ENCODE measurements at regions not wholly inside any gene's neighbourhood (a gene's known extent, or its start where the extent isn't known, plus 50 kb on each side); places are given as distances from the start of the nearest gene placed in this dataset.

DNA sequence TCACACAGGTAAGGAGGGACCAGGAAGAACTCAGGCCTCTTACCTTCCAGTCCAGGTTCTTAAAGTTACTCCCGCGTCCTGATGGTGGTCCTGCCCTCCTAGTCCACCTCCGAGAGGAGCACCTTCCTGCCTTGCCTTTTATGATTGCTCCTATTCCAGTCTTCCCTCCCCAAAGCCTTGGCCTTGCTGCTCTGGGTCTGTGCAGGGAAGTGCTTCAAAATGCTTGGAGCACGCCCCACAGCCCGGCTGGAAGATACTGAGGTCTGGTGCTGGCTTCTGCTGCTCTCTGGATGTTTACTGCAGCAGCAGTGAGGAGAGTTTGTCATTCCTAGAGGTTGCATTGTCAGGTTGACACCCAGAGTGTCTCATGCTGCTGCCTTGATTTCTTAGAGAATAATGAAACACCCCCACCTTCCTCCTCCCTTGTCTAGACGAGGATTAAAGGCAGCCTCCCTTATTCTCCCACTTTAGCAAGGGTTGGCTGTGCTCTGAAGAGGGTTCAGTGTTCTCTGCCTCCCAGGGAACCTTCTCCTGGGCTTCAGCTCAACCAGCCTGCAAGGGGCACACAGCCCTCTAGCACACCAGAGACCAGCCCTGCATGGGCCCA lies 142.2 kb upstream of the CACNA1E start:
- DNase-seq: no peak

DNA sequence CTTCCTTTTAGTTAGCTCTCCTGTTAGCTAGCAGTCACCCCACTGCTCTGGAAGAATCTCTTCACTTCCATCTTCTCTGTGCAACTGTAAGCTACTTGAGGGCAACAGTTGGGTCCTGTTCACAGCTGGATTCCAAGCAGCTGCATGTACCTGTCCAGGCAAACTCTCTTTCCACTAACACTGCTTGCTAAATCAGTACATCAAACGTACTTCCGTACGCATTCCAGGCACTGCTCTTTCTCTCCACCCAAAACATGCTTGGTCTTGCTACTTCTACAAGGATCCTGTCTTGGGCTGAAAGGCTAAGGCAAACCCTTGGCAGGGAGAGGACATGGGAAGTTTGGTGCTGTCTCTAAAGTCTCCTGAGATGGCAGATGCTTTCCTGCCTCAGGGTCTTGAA lies 139.2 kb upstream of the CACNA1E start:
- DNase-seq: no peak

DNA sequence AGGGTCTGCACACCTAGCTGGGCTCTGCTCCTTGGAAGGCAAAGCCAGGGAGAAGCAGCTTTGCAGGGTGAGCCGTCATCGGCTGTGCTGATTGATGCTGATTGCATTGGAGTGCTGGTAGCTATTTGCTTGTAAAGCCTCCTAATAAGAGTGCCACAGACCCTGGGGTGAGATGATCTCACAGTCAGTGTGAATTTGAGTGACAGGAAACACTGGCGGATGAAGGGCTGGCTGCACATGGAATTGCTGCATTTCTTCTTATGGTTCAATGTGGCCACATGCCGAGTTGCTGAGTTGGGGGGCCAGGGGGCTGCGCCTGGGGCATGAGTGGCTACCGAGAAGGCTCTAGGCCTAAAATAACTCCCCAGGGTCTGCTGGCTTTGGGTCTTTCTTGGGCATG lies 138.2 kb upstream of the CACNA1E start:
- no peak for DNase-seq

DNA sequence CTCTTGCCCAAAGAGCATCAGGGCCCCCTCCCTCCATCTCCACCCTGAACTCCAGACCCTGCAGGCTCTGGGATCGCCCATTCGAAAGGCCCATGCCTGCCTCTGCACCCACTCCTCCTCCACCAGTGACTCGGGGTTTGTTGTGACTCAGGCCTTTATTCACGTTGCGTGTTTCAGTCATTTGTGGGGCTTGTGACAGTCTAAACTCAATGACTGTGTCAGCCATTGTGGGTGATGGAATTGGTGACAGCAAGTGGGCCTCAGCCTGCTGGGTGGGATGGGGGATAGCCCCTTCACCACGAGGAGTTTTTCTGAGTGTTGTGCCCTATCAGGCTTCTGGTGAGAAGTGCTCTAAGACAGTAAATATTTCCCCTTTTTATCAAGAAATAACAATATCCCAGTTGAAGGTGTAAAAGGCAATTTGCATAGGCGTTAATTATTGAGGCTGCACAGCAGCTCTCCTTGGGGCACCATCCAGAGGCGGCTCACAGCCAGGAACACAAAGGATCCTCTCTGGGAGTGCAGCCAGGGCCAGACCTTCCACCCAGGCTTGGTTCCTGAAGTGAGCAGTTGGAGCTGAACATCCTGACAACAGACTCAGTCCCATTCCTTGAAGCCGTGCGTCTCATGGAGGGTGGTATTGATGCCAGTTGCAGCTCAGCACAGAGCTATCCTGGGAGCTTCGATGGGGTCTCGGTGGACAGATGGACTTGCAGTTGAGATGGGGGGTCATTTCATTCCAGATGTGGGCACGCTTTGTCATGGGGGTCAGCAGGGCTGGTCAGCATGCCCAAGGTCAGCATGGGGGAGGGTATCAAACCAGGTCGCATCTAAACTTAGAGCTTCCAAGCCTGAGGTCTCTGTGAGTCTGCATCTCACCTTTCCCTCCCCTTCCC lies 135.6 kb upstream of the CACNA1E start:
- DNase-seq: no peak

DNA sequence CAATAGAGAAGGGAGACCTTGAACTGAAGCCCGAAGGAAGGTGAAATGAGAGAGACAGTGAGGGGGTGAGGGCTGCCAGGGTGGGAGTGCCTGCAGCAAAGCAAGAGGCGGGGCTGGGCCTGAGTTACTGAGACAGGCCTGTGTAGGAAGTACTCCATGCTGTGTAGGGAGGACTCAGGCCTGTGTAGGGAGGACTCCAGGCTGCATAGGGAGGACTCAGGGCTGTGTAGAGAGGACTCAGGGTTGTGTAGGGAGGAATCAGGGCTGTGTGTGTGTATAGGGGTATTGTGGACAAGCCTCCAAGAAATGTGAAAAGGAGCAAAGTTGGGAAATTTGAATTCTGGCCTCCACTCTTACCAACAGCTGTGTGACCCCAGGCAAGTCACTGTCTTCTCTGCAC lies 133.8 kb upstream of the CACNA1E start:
- no peak for DNase-seq

DNA sequence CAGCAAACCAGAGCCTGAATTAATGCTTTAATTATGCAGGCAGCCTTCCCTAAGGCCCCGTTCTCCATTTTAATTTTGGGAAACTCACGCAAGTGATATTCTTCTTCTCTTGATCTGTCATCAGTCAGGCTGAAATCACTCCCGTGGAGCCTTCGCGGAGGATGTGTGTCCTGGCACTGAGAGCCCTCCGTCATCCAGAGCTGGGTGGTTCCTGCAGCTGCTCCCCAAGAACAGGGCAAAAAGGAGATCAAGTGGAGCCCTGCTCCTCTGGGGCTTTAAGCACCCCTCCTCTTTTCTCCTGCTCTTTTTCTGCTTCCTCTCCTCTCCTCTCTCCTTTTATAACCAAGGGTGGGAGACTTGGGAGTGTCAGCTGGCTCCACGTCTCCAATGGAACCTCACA lies 133.2 kb upstream of the CACNA1E start:
- DNase-seq: no peak

DNA sequence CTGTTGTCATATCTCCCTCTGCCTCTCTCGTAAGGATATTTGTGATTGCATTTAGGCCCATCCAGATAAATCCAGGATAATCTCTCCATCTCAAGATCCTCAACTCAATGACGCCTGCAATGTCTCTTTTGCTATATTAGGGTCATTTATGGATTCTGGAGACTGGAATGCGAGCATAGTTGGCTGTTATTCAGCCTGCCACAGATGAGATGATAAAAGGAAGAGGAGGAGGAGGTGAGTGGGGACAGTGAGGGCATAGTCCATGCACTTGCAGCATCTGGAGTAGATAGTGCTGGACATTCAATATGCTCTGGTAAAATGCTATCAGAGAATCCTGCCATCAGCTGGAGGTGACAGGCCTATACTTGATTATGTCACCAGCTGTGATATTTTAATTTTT lies 131.6 kb upstream of the CACNA1E start:
- DNase-seq: no peak

DNA sequence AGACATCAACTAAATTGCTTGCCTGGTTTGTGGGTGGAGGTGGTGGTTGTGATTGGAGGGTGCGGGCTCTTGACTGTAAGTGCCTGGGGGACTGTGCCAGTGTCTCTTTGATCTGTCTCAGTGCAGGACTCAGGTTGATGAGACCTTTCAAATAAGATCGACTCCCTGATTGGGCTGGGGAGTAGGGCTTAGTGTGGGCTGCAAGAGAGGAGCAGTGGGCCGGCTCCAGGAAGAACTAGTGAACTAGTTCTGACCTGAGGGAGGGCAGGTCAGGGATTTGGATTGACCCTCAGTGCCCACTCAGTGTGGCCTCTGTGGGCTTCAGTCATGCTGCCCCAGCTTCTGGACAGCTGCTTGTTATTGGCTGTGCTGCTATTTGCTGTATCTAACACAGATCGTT lies 130.6 kb upstream of the CACNA1E start:
- DNase-seq: no peak

DNA sequence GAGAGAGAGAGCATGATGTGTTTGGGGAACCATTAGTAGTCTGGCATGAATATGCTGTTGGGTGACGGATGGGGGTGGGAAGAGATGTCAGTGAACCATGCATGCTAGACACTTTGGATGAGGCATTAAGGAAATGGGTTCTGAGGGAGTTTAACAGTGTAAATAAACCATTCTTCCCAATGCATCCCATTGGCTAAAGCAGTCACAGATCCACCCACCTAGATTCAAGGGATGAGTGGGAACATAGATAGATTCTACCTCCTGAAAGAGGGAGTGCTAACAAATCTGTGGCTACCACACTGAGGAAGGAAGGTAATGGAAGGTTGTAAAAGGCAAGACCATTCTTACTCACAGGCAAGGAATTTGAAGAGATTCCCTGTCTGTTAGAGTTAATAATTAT lies 129.8 kb upstream of the CACNA1E start:
- DNase-seq: no peak

DNA sequence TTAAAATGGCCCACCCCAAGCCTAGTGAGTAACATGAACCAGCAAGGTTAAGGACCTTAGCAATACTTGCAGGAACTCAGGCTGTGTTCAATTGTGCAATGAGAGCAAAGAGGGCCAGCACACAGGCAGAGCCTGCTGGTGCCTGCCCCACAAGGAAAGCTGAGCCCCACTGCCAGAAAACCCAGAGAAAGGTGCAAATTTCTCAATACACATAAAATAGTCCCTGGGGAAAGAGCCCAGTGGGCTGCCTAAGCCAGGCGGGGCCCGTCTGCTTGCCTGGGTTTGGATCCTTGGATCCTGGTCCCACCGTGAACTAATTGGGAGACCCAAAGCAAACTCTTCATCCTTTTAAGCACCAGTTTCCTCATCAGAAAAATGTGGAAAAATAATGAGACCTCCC lies 128.5 kb upstream of the CACNA1E start:
- no peak for DNase-seq

DNA sequence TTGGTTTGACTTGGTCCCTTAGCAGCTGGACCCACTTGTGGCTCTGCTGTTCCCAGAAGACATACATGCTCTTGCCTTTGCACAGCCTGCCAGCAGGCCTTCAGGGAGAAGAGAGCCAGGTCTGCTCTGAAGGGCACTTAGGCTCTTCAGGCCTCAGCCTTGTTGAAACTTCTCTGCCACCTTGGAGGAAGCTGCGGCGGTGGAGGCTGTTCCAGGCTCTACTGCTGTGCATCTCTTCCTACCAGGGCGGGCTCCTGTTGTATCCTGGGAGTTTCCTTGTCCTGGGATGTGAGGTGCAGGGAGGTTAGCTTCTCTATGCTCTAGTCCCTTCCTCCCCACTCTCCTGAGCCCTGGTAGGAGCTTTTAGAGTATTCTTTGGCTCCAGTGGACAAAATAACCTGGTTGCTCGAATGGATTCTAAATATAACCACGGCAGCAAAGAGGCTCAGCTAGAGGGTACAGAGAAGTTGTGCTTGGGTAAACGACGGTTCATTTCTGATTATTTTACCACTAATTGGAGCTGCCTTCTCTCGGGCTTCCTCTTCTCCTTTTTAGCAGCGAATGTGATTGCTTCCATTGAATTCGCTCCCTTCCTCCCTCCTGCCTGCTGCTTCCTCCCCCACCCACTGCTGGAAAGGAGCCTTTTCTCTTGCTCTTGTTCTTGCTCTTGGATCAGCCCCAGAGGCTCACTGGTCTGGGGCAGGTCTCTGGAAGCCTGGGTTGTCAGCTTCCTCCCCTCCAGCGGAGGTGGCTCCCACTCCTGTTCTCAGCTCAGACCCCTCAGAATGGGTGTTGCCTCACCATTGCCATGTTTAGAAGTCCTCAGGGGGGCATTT lies 126.6 kb upstream of the CACNA1E start:
- DNase-seq: no peak

DNA sequence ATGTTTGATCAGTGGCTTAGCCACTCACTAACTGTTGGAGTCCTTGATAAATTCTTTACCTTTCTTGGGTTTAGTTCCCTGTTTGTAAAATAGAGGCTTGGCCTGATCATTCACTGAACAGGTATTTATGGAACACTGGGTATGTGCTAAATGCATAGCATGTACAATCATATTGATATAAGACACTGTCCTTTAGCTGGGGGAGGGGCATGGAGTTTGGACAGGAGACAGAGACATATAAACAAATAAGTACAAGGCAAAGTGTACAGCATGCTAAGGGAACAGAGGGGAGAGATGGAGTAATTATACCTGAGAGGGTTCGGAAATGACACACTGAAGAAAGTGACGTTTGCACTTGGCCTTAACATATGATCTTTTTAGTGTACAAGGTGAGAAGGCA lies 124.3 kb upstream of the CACNA1E start:
- DNase-seq: no peak

DNA sequence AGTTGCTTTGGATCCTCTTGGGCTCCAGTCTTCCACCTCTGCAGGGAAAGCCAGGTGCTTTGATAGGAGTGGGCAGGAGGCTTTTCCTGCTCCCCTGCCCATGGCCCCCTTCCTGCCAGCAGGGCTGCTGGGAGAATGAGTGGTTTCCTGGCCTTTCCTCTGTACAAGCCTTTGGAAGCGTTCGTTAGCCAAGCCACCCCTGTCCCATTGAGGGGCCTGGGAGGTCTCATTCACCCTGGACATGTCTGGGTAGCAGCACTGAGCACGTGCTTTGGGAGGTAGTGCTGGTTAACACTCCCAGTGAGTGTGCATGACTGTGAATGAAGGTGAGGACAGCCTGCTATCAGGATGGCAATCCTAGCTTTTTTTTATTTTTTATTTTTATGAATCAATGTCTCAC lies 118.5 kb upstream of the CACNA1E start:
- no peak for DNase-seq

DNA sequence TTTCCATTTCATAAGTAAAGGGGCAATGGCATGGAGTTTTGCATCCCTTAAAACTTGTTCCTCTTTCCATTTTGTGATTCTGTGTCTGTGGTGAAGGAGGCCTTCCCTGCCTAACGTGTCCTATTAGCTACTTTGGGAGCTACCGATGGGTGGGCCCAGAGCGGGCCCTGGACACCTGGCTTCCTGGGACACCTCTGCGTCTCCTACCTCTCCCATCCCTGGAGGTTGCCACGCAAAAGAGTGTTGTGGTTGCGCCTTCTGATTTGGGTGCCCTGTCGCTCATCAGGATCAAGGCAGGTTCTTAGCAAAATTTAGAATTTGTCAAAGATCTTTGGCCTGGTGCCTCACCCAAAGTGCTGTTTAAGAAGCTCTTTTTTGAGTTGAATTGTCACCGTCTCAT lies 116.4 kb upstream of the CACNA1E start:
- no peak for DNase-seq

DNA sequence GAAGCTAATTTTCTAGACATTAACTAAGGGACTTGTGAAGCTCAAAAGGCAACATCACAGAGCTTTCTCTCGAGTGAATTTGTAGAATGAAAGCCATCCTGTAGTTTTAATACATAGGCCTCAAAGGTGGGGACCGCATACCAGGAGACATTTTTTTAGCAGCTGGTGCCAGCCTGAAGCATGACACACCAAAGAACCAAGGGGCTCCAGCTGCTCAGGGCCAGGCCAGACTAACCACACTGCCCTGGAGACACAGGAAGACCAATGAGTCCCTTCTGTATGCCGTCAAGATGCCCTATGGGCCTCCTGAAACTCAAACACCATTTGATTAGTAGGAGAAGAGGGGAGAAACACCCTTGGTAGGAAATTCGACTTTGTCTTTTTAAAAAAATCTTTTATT lies 113.9 kb upstream of the CACNA1E start:
- DNase-seq: no peak

DNA sequence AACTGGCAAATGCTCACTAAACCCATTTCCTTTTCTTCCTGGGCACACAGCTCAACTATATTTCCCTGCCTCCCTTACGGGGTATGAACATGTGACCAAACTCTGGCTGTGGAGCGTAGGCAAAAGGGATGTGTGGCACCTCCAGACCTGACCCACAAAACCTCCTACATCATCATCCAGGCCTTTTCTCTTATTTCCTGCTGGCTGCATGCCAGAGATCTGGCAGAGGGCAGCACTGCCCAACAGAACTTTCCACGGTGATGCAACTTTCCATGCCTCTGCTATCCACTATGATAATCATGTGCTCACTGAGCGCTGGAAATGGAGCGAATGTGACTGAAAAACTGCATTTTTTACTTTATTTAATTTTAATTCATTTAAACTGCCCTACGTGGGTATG lies 99.6 kb upstream of the CACNA1E start:
- DNase-seq: no peak

DNA sequence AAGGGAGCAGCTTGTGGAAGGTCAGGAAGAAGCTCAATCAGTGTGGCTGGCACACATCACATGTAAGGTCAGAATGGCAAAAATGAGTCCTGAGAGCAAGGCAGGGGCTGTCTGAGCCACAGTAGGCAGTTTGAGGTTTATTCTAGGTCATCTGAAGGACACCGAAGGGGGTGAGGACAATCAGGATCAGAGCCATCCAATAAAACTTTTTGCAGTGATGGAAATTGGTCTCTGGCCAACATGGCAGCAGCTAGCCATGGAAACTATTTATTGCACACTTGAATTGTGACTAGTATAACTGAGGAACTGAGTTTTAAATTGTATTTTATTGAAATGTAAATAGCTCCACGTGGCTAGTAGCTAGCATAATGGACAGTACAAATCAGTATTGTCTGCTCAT lies 97.0 kb upstream of the CACNA1E start:
- DNase-seq: no peak

DNA sequence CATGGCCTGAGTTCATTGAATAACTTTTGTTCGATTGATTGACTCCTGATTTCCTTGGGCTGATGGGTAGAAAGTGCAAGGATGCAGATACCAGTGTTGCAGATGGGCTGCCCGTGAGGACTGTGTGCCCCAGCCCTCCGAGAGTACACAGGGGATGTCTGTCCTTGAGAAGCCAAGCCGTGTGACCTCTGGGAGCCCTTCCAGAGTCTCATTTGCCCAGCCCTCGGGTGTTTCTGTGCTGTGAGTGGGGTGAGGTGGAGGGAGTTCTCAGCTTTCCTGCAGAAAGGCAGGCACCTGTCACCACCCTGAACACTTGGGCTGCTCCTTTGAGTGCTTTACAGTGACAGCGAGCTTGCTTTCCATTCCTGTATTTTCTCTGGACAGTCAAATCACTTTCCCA lies 96.4 kb upstream of the CACNA1E start:
- DNase-seq: no peak

DNA sequence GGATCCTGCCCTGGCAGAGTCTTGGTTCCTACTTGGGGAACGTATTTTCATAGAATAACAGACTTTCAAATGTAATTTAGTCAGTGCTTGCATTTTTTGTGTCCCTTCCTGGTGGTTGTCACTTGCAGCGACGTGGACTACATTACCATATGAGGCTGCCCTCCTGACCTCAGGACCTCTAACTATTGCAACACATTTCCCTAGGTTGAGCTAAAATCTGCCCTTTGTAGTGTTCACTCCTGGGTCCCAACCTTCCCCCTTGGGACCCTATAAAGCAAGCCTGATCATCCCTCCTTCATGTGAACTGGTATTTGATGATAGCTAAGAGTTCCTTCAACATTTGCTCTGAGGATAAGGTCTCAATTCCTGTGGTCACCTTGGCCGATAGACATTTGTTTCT lies 95.6 kb upstream of the CACNA1E start:
- DNase-seq: no peak

DNA sequence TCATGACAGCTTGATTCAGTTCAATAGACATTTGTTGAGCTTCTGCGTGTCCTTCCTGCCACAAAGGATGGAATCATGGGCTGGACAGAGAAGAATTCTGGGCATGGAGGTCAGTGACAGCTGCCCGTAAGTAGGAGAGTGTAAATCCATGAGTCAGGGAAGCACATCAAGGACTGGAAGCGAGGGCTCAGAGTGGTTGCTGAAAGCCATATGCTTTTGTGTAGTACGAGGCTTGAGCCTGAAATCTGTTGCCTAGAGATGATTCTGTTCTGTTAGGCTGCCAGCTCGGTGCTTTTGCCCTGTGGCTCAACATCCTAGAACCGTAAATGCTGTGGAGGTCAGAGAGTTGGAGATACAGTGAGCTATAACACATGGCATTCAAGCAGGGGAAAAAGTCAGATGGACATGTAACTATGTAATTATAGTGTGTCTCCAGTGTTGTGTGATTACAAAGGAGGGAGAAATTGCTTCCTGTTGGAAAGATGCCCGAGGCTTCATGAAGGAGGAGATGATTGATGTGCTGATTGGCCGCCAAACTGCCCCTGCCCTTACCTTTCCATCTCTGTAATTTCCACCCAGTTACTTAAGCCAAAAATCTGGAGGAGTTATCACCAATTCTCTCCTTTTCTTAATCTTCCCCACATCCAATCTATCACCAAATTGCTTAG lies 92.8 kb upstream of the CACNA1E start:
- DNase-seq: no peak

DNA sequence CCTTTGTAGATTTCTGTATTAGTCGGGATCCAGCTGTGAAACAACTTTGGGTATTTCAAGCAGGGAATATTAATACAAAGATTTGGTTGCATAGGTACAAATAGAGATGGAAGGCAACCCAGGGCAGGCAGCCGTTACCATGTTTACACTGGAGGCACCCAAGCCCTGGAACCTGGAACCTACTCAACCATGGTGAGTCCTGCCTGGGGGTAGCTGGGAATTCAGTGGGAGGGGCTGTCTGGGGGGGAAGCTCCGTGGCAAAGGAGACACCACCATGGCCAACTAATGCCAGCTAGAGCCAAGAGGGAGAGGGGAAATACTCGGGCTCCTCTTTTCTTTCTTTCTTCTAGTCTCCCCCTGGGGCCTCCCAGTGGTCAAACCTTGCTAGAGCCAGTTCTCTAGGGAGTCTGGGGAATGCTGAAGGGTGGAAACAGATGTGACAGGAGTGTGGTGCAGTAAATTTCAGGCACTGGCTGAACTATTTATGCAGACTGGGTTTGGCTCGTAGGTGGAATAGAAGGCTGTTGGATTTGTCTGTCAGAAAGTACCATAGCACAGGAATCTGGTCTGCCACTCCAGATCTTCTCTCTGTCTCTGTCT lies 91.9 kb upstream of the CACNA1E start:
- DNase-seq: no peak

DNA sequence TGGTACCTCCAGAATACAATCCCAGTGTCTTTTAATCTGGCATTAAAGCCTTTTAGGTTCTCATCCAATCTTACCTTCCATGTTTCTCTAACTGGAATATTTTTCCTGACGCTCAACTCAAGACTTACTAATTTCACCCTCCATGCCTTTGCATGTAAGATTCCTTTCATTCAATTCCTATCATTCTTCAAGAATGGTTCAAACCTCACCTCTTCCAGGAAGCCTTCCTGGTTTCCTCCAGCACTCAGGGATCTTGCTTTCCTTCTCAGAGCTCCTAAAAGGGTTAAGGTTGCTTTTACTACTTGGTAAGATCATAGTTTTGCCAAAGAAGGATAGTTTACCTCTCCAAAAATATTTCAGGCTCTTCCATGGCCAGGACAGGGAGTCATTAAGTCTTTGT lies 91.2 kb upstream of the CACNA1E start:
- no peak for DNase-seq

Measured in activated effector memory CD4-positive, alpha-beta T cell treated with Interleukin-2 at 50 U/mL for 16 hours (primary cell).